Upper lobe of left lung (tissue), 6 donors: ENCODE measurements at regions not wholly inside any gene's neighbourhood (a gene's known extent, or its start where the extent isn't known, plus 50 kb on each side); places are given as distances from the start of the nearest gene placed in this dataset.

Experiments
- ATAC-seq, 2 donors: fragments of 200-7000 bp; cut with Tn5 transposase; one replicate each; pipeline ENCODE4 v1.9.1; 2022; ENCODE audit warnings: mild to moderate bottlenecking in 2 of 2, moderate library complexity in 2 of 2; ENCODE audit not compliant: low FRiP score in 2 of 2
- DNase-seq, 2 donors: peaks; one replicate each; pipeline ENCODE4 v3.0.0-alpha.2; 2019 to 2020
- H3K27ac ChIP-seq, 4 donors: fragments of 200-600 bp; sonication (generic); one replicate each; pipeline ENCODE4 v1.5.1; 2016 to 2019
- H3K27me3 ChIP-seq, 4 donors: fragments of 200-600 bp; sonication (generic); one replicate each; pipeline ENCODE4 v1.5.1; 2017 to 2019
- H3K36me3 ChIP-seq, 4 donors: fragments of 200-600 bp; sonication (generic); one replicate each; pipeline ENCODE4 v1.5.1; 2016 to 2019
- H3K4me1 ChIP-seq, 4 donors: fragments of 200-600 bp; sonication (generic); one replicate each; pipeline ENCODE4 v1.5.1; 2018 to 2019
- H3K4me3 ChIP-seq, 4 donors: fragments of 200-600 bp; sonication (generic); one replicate each; pipeline ENCODE4 v1.5.1; 2017 to 2019; ENCODE audit warnings: mild to moderate bottlenecking in 2 of 4, moderate library complexity in 1 of 4
- H3K9me3 ChIP-seq, 4 donors: fragments of 200-600 bp; sonication (generic); one replicate each; pipeline ENCODE4 v1.5.1; 2018 to 2019
- EP300 ChIP-seq, 4 donors: sonication (generic); formaldehyde crosslinking; IDR thresholded peaks; one replicate each; pipeline ENCODE4 v1.5.1; 2017; ENCODE audit warnings: antibody characterized with exemption in 4 of 4, control low read depth in 2 of 4
- POLR2A ChIP-seq, 4 donors: fragments of 450-650 bp; IDR thresholded peaks; one replicate each; pipeline ENCODE4 v1.5.1; 2016 to 2017; ENCODE audit warnings: antibody characterized with exemption in 4 of 4, mild to moderate bottlenecking in 2 of 4
- POLR2AphosphoS5 ChIP-seq, 2 donors: sonication (generic); formaldehyde crosslinking; IDR thresholded peaks; one replicate each; pipeline ENCODE4 v1.5.1; 2017; ENCODE audit warnings: antibody characterized with exemption in 2 of 2
- WGBS, 2 donors: methylation state at CpG; one replicate each; pipeline ENCODE4 v1.1.5; 2017 to 2018; 5-methylcytosine and 5-hydroxymethylcytosine counted together
- TF ChIP-seq, protein P1 (sequence below), 6 experiments: fragments of 450-650 bp in 4 of 6; fragments of 200-600 bp in 2 of 6; sonication (generic) in 2 of 6; IDR thresholded peaks; one replicate each; pipeline ENCODE4 v1.5.1; 2016 to 2019; ENCODE audit warnings: antibody characterized with exemption in 6 of 6
- donor health status: DM: no; HTN: no; CAD: no; lungs with moderate emphysema.
- donor health status: DM: no; HTN: yes; CAD: no; lungs with severe emphysema.

DNA sequence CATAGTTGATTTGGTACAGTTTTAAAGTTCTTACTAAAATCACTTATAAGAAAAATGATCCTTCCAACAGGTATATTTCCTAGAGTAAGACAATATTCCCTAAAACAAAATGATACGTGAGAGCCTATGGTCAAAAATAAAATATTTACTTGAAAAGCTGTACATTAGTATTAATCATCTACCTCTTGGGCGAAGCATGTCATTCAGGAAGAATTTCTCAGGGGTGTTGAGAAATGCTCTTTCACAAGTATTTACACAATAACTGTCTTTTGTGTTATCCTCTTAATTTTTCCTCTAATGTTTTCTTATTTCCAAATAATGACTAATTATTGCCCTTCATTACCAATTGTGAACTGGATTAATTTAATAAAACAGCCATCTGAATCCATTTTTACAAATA, 466.3 kb downstream of the SATB2 start:
- no peaks in the 10 kb centered on the region for H3K27me3 ChIP-seq
- H3K9me3 ChIP-seq: no peaks in the 10 kb centered on the region
- no peak overlapping the region for H3K4me3 ChIP-seq
- no peak for TF ChIP-seq POLR2A (IDR thresholded peaks at IDR 0.05)
- no peak for TF ChIP-seq POLR2AphosphoS5 (IDR thresholded peaks at IDR 0.05)
- TF ChIP-seq EP300 (IDR thresholded peaks at IDR 0.05): no peak
- TF ChIP-seq, protein P1, sequence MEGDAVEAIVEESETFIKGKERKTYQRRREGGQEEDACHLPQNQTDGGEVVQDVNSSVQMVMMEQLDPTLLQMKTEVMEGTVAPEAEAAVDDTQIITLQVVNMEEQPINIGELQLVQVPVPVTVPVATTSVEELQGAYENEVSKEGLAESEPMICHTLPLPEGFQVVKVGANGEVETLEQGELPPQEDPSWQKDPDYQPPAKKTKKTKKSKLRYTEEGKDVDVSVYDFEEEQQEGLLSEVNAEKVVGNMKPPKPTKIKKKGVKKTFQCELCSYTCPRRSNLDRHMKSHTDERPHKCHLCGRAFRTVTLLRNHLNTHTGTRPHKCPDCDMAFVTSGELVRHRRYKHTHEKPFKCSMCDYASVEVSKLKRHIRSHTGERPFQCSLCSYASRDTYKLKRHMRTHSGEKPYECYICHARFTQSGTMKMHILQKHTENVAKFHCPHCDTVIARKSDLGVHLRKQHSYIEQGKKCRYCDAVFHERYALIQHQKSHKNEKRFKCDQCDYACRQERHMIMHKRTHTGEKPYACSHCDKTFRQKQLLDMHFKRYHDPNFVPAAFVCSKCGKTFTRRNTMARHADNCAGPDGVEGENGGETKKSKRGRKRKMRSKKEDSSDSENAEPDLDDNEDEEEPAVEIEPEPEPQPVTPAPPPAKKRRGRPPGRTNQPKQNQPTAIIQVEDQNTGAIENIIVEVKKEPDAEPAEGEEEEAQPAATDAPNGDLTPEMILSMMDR (IDR thresholded peaks at IDR 0.05): no peak
- DNase-seq: no peak
- H3K27ac ChIP-seq: no peak overlapping the region
- no peak for ATAC-seq
- WGBS, 2 donors: 71 to 83% methylated on average over 2 of the region's 2 CpGs
- H3K36me3 ChIP-seq: no peaks in the 10 kb centered on the region
- no peaks in the 10 kb centered on the region for H3K4me1 ChIP-seq

DNA sequence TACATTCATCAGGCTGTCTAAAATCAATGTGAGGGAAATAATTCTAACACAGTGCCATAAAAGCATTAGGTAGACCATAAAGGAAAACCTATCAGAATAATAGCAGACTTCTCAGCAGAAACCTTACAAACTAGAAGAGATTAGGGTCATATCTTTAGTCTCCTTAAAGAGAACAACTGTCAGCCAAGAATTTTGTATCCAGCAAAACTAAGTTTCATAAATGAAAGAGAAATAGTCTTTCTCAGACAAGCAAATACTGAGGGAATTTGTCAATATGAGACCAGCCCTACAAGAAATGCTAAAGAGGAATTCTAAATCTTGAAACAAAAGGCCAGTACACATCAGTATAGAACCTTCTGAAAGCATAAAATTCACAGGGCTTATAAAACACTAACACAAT, 482.0 kb downstream of the SATB2 start:
- Histone ChIP-seq H3K27ac (no peak overlapping the region), H3K9me3 (peaks cover 0 to 18% (median 6%) of the 10 kb centered on the region in 4 donors), H3K27me3 (no peaks in the 10 kb centered on the region), H3K4me1 (no peaks in the 10 kb centered on the region), H3K4me3 (no peak overlapping the region), H3K36me3 (no peaks in the 10 kb centered on the region)
- ATAC-seq: no peak
- DNase-seq: no peak
- TF ChIP-seq POLR2A (IDR thresholded peaks at IDR 0.05) (no peak), EP300 (IDR thresholded peaks at IDR 0.05) (no peak), POLR2AphosphoS5 (IDR thresholded peaks at IDR 0.05) (no peak)
- TF ChIP-seq, protein P1 (IDR thresholded peaks at IDR 0.05): no peak

DNA sequence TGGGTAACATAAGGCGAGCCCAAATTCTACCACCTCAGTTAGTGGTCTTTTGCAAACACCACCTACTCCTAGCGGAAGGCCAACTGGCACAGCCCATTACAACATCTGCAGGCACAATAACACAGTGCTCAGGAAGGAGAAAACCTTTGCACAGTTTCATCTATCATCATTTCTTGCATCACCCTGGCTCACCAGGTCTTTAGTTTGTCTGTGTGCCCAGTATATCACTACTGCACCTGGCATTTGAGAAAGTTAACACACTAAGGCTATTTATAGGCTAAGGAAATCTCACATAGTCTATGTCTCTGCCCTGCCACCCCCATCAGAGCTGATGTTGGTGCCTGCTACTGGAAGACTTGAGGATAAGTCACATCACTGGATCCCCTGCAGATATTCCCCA, 484.0 kb downstream of the SATB2 start:
- ATAC-seq: peak in 1 of 2 donors; percentile 34
- no peak overlapping the region for H3K27ac ChIP-seq
- no peak overlapping the region for H3K4me3 ChIP-seq
- no peak for DNase-seq
- H3K36me3 ChIP-seq: no peaks in the 10 kb centered on the region
- TF ChIP-seq EP300 (IDR thresholded peaks at IDR 0.05) (no peak), POLR2AphosphoS5 (IDR thresholded peaks at IDR 0.05) (no peak), POLR2A (IDR thresholded peaks at IDR 0.05) (no peak)
- TF ChIP-seq, protein P1 (IDR thresholded peaks at IDR 0.05): no peak
- H3K27me3 ChIP-seq: no peaks in the 10 kb centered on the region
- H3K9me3 ChIP-seq: peaks cover 0 to 18% (median 6%) of the 10 kb centered on the region in 4 donors
- WGBS, 2 donors: 62 to 84% methylated on average over 2 of the region's 2 CpGs
- H3K4me1 ChIP-seq: no peaks in the 10 kb centered on the region

DNA sequence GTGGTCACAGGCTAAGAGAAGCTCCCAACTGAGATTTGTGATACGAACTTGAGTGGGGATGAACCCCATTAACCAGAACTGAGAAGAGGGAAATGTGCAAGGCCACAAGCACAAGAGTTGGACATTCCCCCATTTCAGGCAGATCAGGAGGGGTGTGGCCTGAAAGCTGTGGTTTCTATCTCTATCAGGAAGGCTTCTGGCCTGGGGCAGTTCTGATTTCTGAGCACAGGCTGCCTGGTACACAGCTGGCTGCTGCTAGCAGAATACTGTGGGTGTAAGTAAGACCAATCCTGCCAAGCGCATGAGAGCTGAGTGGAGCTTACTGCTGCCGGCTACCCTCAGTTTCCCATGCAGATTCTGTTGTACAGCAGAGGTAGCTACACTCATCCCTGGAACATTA, 484.6 kb downstream of the SATB2 start:
- Histone ChIP-seq H3K4me1 (no peaks in the 10 kb centered on the region), H3K36me3 (no peaks in the 10 kb centered on the region), H3K4me3 (no peak overlapping the region), H3K27ac (no peak overlapping the region), H3K27me3 (no peaks in the 10 kb centered on the region), H3K9me3 (peaks cover 0 to 18% (median 6%) of the 10 kb centered on the region in 4 donors)
- 94 to 100% methylated on average over 2 of the region's 3 CpGs for WGBS, 2 donors
- TF ChIP-seq POLR2A (IDR thresholded peaks at IDR 0.05) (no peak), POLR2AphosphoS5 (IDR thresholded peaks at IDR 0.05) (no peak), EP300 (IDR thresholded peaks at IDR 0.05) (no peak)
- TF ChIP-seq, protein P1 (IDR thresholded peaks at IDR 0.05): no peak
- ATAC-seq: no peak
- no peak for DNase-seq

DNA sequence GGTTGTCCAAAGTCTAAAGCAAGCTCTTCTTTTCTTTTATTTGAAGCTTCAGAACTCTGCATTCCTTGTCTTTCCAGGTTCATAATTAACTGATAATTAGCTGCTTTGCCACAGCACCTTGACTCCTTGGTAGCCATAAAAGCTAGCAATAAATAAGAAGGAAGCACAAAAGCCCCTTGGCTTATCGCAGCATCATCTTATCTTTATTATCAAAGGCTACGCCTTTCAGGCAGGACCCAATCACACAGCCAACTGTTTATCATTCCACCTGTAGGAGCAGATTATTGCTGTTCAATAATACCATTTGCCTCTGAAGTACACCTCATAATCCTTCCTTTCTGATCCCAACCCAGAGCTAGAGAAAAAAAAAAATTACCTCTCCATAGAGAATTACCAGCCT, 489.2 kb downstream of the SATB2 start:
- no peak for DNase-seq
- Histone ChIP-seq H3K9me3 (no peaks in the 10 kb centered on the region), H3K36me3 (no peaks in the 10 kb centered on the region), H3K27ac (no peak overlapping the region), H3K27me3 (no peaks in the 10 kb centered on the region), H3K4me3 (no peak overlapping the region), H3K4me1 (no peaks in the 10 kb centered on the region)
- 90 to 91% methylated on average over 2 of the region's 2 CpGs for WGBS, 2 donors
- no peak for ATAC-seq
- TF ChIP-seq EP300 (IDR thresholded peaks at IDR 0.05): no peak
- TF ChIP-seq, protein P1 (IDR thresholded peaks at IDR 0.05): no peak
- no peak for TF ChIP-seq POLR2A (IDR thresholded peaks at IDR 0.05)
- no peak for TF ChIP-seq POLR2AphosphoS5 (IDR thresholded peaks at IDR 0.05)
